HG03354 (cell line): ENCODE measurements at regions not wholly inside any gene's neighbourhood (a gene's known extent, or its start where the extent isn't known, plus 50 kb on each side); places are given as distances from the start of the nearest gene placed in this dataset.

ENCODE experiments used
- ATAC-seq: cut with Tn5 transposase; IDR thresholded peaks from one replicate; pipeline ENCODE4 v1.9.1; 2021; ENCODE audit warnings: mild to moderate bottlenecking; ENCODE audit not compliant: unreplicated experiment, poor library complexity, severe bottlenecking

GRCh38 chr1:69438056-69438795, 129.5 kb upstream of the LRRC7 start:
- ATAC-seq = no peak

GRCh38 chr1:69441496-69441895, 126.2 kb upstream of the LRRC7 start:
- no peak for ATAC-seq

- ATAC-seq = no peak
Measured at GRCh38 chr1:69451196-69451595, 116.5 kb upstream of the LRRC7 start.

- no peak for ATAC-seq
Measured at GRCh38 chr1:69455718-69456117, 112.0 kb upstream of the LRRC7 start.

GRCh38 chr1:69459244-69459643, 108.5 kb upstream of the LRRC7 start:
- ATAC-seq = no peak

- ATAC-seq = no peak
Measured at GRCh38 chr1:69475021-69475420, 92.7 kb upstream of the LRRC7 start.

- ATAC-seq = no peak
Measured at GRCh38 chr1:69479734-69480133, 88.0 kb upstream of the LRRC7 start.

- no peak for ATAC-seq
Measured at GRCh38 chr1:69483246-69483645, 84.5 kb upstream of the LRRC7 start.

- ATAC-seq = no peak
Measured at GRCh38 chr1:69485616-69486015, 82.1 kb upstream of the LRRC7 start.

GRCh38 chr1:69491416-69491815, 76.3 kb upstream of the LRRC7 start:
- no peak for ATAC-seq

- no peak for ATAC-seq
Measured at GRCh38 chr1:69492286-69492685, 75.4 kb upstream of the LRRC7 start.

GRCh38 chr1:69494221-69494620, 73.5 kb upstream of the LRRC7 start:
- ATAC-seq = no peak

- ATAC-seq = no peak
Measured at GRCh38 chr1:69497441-69498221, 70.1 kb upstream of the LRRC7 start.

- ATAC-seq = no peak
Measured at GRCh38 chr1:69498711-69499110, 69.0 kb upstream of the LRRC7 start.

- no peak for ATAC-seq
Measured at GRCh38 chr1:69499203-69499803, 68.4 kb upstream of the LRRC7 start.

GRCh38 chr1:69502991-69503390, 64.7 kb upstream of the LRRC7 start:
- no peak for ATAC-seq

- ATAC-seq = no peak
Measured at GRCh38 chr1:69504730-69505252, 62.9 kb upstream of the LRRC7 start.

- no peak for ATAC-seq
Measured at GRCh38 chr1:69506311-69506710, 61.4 kb upstream of the LRRC7 start.

- no peak for ATAC-seq
Measured at GRCh38 chr1:69506721-69507120, 61.0 kb upstream of the LRRC7 start.

GRCh38 chr1:69510026-69510425, 57.7 kb upstream of the LRRC7 start:
- ATAC-seq = no peak
